ENCODE measurements at regions not wholly inside any gene's neighbourhood (a gene's known extent, or its start where the extent isn't known, plus 50 kb on each side); places are given as distances from the start of the nearest gene placed in this dataset.

GRCh38 chr1:187626056-187626455 lies 797.3 kb downstream of the PLA2G4A start:
- H3K27me3 Mint-ChIP-seq: no peaks in the 10 kb centered on the region
- no peak for DNase-seq (ENCODE audit: extremely low spot score, unreplicated experiment)
- no peaks in the 10 kb centered on the region for H3K9me3 Mint-ChIP-seq
- H3K4me3 Mint-ChIP-seq: no peak overlapping the region
- H3K36me3 Mint-ChIP-seq: no peaks in the 10 kb centered on the region
- no peak for TF ChIP-seq CTCF (conservative IDR thresholded peaks at IDR 0.05)
- no peaks in the 10 kb centered on the region for H3K4me1 Mint-ChIP-seq (ENCODE audit: unreplicated experiment)
- H3K27ac Mint-ChIP-seq: no peak overlapping the region

DNA sequence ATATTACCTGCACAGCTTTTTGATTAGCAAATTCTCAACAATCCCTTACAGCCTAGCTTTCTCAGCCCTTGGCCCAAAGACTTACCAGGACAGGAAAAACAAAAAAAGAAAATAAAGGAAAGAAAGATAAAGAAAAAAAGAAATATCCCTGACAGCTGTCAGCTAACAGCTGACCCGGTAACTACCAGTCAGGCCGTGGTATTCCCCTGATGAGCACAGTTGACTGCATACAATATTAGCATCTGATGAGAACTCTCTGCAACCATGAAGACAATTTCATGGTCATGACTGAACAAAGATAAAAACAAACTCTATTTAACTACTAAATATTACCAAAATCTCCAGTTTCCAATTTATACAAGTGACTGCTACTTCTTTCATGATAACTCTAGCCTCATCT lies 798.8 kb downstream of the PLA2G4A start:
- Mint-ChIP-seq H3K27me3 (no peaks in the 10 kb centered on the region), H3K36me3 (no peaks in the 10 kb centered on the region), H3K4me1 (ENCODE audit: unreplicated experiment) (no peaks in the 10 kb centered on the region), H3K4me3 (no peak overlapping the region), H3K9me3 (no peaks in the 10 kb centered on the region), H3K27ac (no peak overlapping the region)
- DNase-seq (ENCODE audit: extremely low spot score, unreplicated experiment): no peak
- TF ChIP-seq CTCF (conservative IDR thresholded peaks at IDR 0.05): no peak

GRCh38 chr1:187629075-187629474 lies 800.3 kb downstream of the PLA2G4A start:
- Mint-ChIP-seq H3K36me3 (no peaks in the 10 kb centered on the region), H3K4me3 (no peak overlapping the region), H3K27ac (no peak overlapping the region), H3K9me3 (no peaks in the 10 kb centered on the region), H3K27me3 (no peaks in the 10 kb centered on the region), H3K4me1 (ENCODE audit: unreplicated experiment) (no peaks in the 10 kb centered on the region)
- DNase-seq (ENCODE audit: extremely low spot score, unreplicated experiment): no peak
- no peak for TF ChIP-seq CTCF (conservative IDR thresholded peaks at IDR 0.05)

- H3K36me3 Mint-ChIP-seq: no peaks in the 10 kb centered on the region
- H3K27ac Mint-ChIP-seq: no peak overlapping the region
- no peak for TF ChIP-seq CTCF (conservative IDR thresholded peaks at IDR 0.05)
- no peaks in the 10 kb centered on the region for H3K9me3 Mint-ChIP-seq
- no peak overlapping the region for H3K4me3 Mint-ChIP-seq
- no peaks in the 10 kb centered on the region for H3K4me1 Mint-ChIP-seq (ENCODE audit: unreplicated experiment)
- no peaks in the 10 kb centered on the region for H3K27me3 Mint-ChIP-seq
- no peak for DNase-seq (ENCODE audit: extremely low spot score, unreplicated experiment)
These were observed 802.1 kb downstream of the PLA2G4A start for GRCh38 chr1:187630653-187631380.

DNA sequence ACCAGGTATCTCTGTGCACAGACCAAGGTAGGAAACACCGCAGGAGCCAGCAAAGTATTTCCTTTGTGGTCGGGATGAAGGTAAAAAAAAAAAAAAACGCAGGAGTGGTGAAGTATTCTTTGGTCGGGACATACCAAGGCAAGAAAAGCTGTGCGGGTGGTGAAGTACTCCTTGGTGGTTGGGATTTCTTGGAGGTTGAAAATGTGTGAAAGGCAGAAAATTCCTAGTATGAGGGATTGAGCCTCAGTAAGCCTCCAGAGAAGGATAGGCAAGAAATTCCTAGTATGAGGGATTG lies 802.6 kb downstream of the PLA2G4A start:
- Mint-ChIP-seq H3K9me3 (peaks cover under 1% of the 10 kb centered on the region), H3K4me3 (no peak overlapping the region), H3K27me3 (no peaks in the 10 kb centered on the region), H3K36me3 (no peaks in the 10 kb centered on the region), H3K4me1 (ENCODE audit: unreplicated experiment) (no peaks in the 10 kb centered on the region), H3K27ac (no peak overlapping the region)
- TF ChIP-seq CTCF (conservative IDR thresholded peaks at IDR 0.05): no peak
- no peak for DNase-seq (ENCODE audit: extremely low spot score, unreplicated experiment)

DNA sequence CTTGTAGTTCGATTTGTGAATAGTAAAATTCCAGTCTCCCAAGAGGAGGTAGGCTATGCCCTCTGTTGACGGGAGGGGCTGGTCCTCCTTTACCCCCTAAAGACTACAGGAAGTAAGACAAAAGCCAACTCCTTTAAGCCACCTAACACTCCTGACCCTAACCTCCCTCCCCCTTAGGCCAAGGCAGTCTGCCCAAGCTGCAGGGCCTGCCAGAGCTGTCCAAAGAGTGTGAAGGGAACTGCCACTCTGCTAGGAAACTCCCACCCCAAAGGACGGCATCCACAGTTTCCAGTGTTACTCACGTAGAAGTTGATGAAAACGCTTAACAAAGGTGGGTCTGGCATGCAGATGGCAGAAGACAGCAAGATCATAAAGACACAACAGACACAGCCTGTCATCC lies 803.2 kb downstream of the PLA2G4A start:
- Mint-ChIP-seq H3K9me3 (peaks cover 7% of the 10 kb centered on the region), H3K27ac (no peak overlapping the region), H3K27me3 (no peaks in the 10 kb centered on the region), H3K4me1 (ENCODE audit: unreplicated experiment) (no peaks in the 10 kb centered on the region), H3K36me3 (no peaks in the 10 kb centered on the region), H3K4me3 (no peak overlapping the region)
- no peak for DNase-seq (ENCODE audit: extremely low spot score, unreplicated experiment)
- TF ChIP-seq CTCF (conservative IDR thresholded peaks at IDR 0.05): no peak

Data from type B pancreatic cell (in vitro differentiated cells).